GM12872 (cell line): ENCODE measurements at regions not wholly inside any gene's neighbourhood (a gene's known extent, or its start where the extent isn't known, plus 50 kb on each side); places are given as distances from the start of the nearest gene placed in this dataset.

Source experiments
- TF ChIP-seq, protein P1 (sequence below): IDR thresholded peaks from 3 replicates; pipeline ENCODE4 v1.5.1; 2011; ENCODE audit warnings: low read depth, mild to moderate bottlenecking, low read length, moderate library complexity; ENCODE audit not compliant: insufficient read depth

DNA sequence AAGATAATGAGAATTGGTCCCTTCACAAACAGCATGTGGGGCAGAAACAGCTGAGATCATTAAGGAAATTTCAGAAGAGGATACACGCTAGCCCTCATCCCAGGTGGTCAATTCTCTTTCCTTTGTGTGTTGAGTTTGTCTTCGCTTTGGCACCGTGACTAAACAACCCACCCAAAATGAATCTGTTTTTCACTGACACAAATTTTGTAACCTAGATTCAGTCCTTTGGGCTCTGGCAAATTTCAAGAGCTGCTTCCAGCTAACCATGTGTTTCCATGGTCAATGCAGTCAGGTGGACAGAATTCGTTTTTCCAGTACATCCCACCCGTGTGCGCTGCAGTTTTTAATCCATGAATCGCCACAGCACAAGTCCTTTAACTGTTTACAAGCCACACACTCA is 435.4 kb downstream of the WDR72 start:
- TF ChIP-seq, protein P1, sequence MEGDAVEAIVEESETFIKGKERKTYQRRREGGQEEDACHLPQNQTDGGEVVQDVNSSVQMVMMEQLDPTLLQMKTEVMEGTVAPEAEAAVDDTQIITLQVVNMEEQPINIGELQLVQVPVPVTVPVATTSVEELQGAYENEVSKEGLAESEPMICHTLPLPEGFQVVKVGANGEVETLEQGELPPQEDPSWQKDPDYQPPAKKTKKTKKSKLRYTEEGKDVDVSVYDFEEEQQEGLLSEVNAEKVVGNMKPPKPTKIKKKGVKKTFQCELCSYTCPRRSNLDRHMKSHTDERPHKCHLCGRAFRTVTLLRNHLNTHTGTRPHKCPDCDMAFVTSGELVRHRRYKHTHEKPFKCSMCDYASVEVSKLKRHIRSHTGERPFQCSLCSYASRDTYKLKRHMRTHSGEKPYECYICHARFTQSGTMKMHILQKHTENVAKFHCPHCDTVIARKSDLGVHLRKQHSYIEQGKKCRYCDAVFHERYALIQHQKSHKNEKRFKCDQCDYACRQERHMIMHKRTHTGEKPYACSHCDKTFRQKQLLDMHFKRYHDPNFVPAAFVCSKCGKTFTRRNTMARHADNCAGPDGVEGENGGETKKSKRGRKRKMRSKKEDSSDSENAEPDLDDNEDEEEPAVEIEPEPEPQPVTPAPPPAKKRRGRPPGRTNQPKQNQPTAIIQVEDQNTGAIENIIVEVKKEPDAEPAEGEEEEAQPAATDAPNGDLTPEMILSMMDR: no peak

DNA sequence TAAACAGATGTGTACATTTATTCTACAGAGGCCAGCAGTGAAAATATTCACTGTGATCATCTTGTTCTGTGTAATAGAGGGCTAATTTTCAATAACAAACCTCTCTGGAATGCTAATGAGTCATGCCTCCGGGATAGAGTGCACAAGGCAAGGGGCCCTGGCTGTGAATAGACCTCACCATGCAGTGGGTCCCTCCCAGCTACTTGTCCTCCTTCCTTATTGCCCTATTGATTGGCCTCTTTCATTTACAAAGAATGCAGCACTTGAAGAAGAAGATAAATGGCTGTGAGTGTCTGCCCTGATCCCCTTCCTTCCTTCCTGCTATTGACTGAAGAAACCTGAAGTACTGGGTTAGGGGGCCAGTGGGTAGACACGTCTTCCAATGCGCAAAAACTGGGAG is 436.3 kb downstream of the WDR72 start:
- TF ChIP-seq, protein P1: no peak

DNA sequence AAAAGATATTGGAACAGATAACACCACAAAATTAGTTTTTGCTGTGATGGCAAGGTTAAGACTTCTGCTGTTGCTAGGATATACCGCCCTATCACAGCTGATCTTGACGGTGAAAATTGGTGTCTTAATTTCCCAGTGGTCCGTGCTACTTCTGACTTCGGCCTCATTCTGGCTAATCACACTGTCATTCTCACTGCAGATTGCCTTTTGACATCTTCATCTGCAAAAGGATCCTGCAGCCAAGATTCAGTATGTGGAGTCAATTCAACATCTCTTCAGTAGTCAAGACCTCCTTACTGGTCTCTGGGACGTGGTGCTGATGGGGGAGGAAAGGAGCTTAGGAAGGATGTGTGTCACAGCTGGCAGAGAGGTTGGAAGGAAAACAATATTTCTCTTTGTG is 438.6 kb downstream of the WDR72 start:
- TF ChIP-seq, protein P1: no peak

DNA sequence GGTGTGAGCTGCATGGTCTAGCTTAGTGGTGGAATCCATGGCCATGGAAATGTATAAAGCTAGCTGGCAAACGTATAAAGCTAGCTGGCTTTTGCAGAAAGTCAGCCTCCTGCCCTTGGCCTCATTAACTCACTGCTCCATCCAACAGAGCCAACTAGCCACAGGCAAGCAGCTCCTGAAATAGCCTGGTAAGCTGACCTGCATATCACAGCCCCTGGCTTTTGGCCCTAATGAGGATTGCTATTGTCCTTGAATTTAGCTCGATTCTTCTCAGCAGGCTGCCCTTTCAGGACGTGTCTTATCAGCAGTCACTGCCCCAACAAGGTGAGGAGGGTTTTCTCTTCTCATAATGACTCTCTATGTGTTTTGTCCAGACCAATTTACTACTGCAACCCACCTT is 446.8 kb downstream of the WDR72 start:
- TF ChIP-seq, protein P1: no peak

DNA sequence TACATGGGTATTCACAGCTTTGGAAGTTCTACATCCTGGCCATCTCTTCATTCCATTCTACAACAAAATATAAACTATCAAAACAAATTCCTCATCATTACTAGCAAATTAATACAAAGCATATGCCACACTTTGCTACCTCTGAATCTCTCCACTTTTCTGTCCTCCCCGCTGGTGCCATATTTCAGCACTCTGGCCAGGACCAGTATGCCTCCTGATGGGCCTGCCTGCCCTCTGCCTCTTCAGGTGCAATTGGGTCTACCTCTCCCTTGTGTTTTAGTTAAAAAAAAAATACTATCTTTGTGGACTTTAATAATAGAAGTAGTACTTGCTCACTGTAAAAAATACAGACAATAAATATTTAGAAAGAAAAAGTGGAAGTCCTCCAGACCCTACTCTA is 448.8 kb downstream of the WDR72 start:
- TF ChIP-seq, protein P1: no peak

- TF ChIP-seq, protein P1: no peak
These were observed 451.4 kb downstream of the WDR72 start for GRCh38 chr15:53307952-53308624.

DNA sequence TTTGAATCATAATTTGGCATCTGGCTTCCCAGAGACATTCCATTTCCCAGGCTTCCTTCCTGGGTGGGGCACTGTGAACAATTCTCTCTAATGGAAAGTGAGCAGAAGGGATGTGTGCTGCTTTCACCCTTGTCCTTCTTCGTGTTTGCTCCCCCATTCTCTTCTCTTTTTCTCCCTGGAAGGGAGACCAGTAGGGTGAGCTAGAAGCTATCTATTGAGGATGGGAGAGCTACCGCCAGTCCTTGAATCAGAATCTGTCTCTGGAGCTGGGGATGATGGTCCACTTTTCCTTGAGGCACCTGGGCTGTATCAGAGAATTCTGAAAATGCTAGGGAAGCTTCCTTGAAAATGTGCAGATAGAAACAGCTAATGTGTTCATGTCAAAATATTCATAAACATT is 453.9 kb downstream of the WDR72 start:
- TF ChIP-seq, protein P1: no peak

DNA sequence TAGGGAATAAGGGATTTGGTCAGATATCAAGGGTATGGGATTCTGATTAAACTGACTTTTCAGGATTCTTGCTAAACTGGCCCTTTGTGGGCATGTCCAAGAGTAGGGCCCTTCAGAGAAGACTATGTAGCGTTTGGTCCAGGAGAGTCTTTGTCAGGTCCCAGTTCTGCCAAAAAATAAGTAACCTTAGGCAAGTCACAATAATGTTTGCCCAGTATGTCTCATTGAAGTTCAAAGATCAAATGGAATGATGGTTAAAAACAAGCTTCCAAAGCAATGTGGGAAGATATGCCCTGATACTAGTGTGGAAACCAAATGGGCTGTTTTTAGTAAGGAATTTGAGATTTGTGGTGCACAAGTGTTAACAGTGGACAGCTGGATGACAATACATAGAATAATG is 454.4 kb downstream of the WDR72 start:
- TF ChIP-seq, protein P1: no peak
